Heart left ventricle (tissue), 13 donors: ENCODE measurements at regions not wholly inside any gene's neighbourhood (a gene's known extent, or its start where the extent isn't known, plus 50 kb on each side); places are given as distances from the start of the nearest gene placed in this dataset.

Experiments used
- POLR2A ChIP-seq, 2 donors: fragments of 450-650 bp; IDR thresholded peaks; one replicate each; pipeline ENCODE4 v1.6.1; 2017; ENCODE audit warnings: antibody characterized with exemption in 2 of 2, mild to moderate bottlenecking in 2 of 2, moderate library complexity in 2 of 2
- TF ChIP-seq, protein P1 (sequence below), 12 donors: fragments of 200-600 bp; sonication (generic) in 4 of 12; IDR thresholded peaks; one replicate each; pipeline versions ENCODE4 v1.5.0 to v1.8.0; 2018 to 2022; ENCODE audit warnings: antibody characterized with exemption in 12 of 12, mild to moderate bottlenecking in 5 of 12
- donor health status: ischemic (EF 13 %, LVEDD 7.1; RV severe dilation, severe dysfunction).
- donor health status: DM: no; HTN: yes; CAD: no.
- donor health status: DM: no; HTN: no; CAD: no.
- donor health status: ischemic (EF 25% LVEDD 6.9; RV normal size, moderate dysfunction).
- donor health status: ischemic (EF 25% LVEDD 5.7; RV mildly dilated, moderate dysfunction).
- donor health status: ischemic (EF 35%, LVEDD 5.7; RV mildly dilated, moderate dysfunction).
- donor health status: nonischemic (EF 11% LVEDD 7.7; RV severe dilation, severe dysfunction).
- donor health status: DM: yes; HTN: yes; CAD: no.
- donor health status: PGD.
- donor health status: ischemic (EF 29% LVEDD 5.4; RV normal size, mild dysfunction).
- donor health status: nonischemic (EF 23%, LVEDD 6.1; RV moderate dilation, normal function).

DNA sequence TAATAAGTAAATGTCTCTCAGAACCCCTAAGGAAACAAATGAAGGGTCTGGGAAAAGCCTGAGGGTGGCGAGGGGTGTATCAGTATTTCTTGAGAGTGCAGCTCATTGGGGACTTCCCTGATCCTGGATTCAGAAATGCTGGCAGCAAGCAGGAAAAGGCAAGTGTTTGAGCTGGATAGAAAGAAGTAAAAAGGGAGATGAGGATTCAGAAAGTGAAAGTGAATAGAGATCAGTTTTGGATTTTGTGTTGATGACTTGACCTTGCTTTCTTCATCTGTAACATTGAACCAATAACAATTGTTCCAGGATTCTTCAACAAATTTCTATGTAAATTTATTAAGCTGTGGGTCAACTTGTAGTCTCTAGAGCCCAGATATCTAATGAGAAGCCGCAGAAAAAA lies 66.9 kb upstream of the CTSC start:
- TF ChIP-seq, protein P1, sequence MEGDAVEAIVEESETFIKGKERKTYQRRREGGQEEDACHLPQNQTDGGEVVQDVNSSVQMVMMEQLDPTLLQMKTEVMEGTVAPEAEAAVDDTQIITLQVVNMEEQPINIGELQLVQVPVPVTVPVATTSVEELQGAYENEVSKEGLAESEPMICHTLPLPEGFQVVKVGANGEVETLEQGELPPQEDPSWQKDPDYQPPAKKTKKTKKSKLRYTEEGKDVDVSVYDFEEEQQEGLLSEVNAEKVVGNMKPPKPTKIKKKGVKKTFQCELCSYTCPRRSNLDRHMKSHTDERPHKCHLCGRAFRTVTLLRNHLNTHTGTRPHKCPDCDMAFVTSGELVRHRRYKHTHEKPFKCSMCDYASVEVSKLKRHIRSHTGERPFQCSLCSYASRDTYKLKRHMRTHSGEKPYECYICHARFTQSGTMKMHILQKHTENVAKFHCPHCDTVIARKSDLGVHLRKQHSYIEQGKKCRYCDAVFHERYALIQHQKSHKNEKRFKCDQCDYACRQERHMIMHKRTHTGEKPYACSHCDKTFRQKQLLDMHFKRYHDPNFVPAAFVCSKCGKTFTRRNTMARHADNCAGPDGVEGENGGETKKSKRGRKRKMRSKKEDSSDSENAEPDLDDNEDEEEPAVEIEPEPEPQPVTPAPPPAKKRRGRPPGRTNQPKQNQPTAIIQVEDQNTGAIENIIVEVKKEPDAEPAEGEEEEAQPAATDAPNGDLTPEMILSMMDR (IDR thresholded peaks at IDR 0.05) = no peak
- no peak for TF ChIP-seq POLR2A (IDR thresholded peaks at IDR 0.05)
